GM23338 (cell line): ENCODE measurements at regions not wholly inside any gene's neighbourhood (a gene's known extent, or its start where the extent isn't known, plus 50 kb on each side); places are given as distances from the start of the nearest gene placed in this dataset.

Experiments used
- ATAC-seq: fragments of 200-7000 bp; cut with Tn5 transposase; 3 replicates; pipeline ENCODE4 v1.9.1; 2020
- DNase-seq: peaks from one replicate; pipeline ENCODE4 v3.0.0-alpha.2; 2015; ENCODE audit warnings: low spot score
- H2AFZ ChIP-seq: fragments of 200-600 bp; sonication (generic); 2 replicates; pipeline ENCODE4 v1.8.0; 2016; ENCODE audit warnings: antibody characterized with exemption, mild to moderate bottlenecking, moderate library complexity
- H3F3A ChIP-seq: fragments of 200-600 bp; sonication (generic); replicated peaks from 2 replicates; pipeline ENCODE4 v1.8.0; 2017; ENCODE audit warnings: antibody characterized with exemption, mixed run types, low read depth
- H3K27ac ChIP-seq: fragments of 200-600 bp; sonication (generic); 2 replicates; pipeline ENCODE4 v1.6.1; 2016; ENCODE audit warnings: low read depth
- H3K27me3 ChIP-seq: fragments of 200-600 bp; sonication (generic); 2 replicates; pipeline ENCODE4 v1.8.0; 2016; ENCODE audit warnings: mild to moderate bottlenecking, mixed run types, moderate library complexity; ENCODE audit not compliant: insufficient read depth
- H3K36me3 ChIP-seq: fragments of 200-600 bp; sonication (generic); 2 replicates; pipeline ENCODE4 v1.8.0; 2016; ENCODE audit warnings: mild to moderate bottlenecking; ENCODE audit not compliant: insufficient read depth
- H3K4me1 ChIP-seq: fragments of 200-600 bp; sonication (generic); 2 replicates; pipeline ENCODE4 v1.8.0; 2016; ENCODE audit warnings: mild to moderate bottlenecking, moderate library complexity; ENCODE audit not compliant: insufficient read depth
- H3K4me2 ChIP-seq: fragments of 200-600 bp; sonication (generic); 2 replicates; pipeline ENCODE4 v1.7.1; 2017; ENCODE audit warnings: mixed run types
- H3K4me3 ChIP-seq: fragments of 200-600 bp; sonication (generic); 2 replicates; pipeline ENCODE4 v1.6.1; 2016; ENCODE audit warnings: mixed run types
- H3K79me2 ChIP-seq: fragments of 200-600 bp; sonication (generic); replicated peaks from 2 replicates; pipeline ENCODE4 v1.8.0; 2017; ENCODE audit warnings: mild to moderate bottlenecking; ENCODE audit not compliant: insufficient read depth
- H3K9me2 ChIP-seq: fragments of 200-600 bp; sonication (generic); 2 replicates; pipeline ENCODE4 v1.8.0; 2017; ENCODE audit not compliant: insufficient read depth
- H4K20me1 ChIP-seq: fragments of 200-600 bp; sonication (generic); replicated peaks from 2 replicates; pipeline ENCODE4 v1.8.0; 2017; ENCODE audit warnings: mild to moderate bottlenecking; ENCODE audit not compliant: insufficient read depth
- H3K27ac Mint-ChIP-seq: 2 replicates; pipeline ENCODE4 v1.8.0; 2020; ENCODE audit warnings: inconsistent platforms, mild to moderate bottlenecking, moderate library complexity, mixed read lengths
- H3K27me3 Mint-ChIP-seq: 3 replicates; pipeline ENCODE4 v1.8.0; 2022; ENCODE audit warnings: low read depth, mild to moderate bottlenecking, moderate library complexity, mixed read lengths, inconsistent platforms; ENCODE audit not compliant: insufficient read depth, poor library complexity
- H3K36me3 Mint-ChIP-seq: 3 replicates; pipeline ENCODE4 v1.8.0; 2021; ENCODE audit warnings: low read depth, mild to moderate bottlenecking, inconsistent platforms, moderate library complexity, mixed read lengths
- H3K4me1 Mint-ChIP-seq: 3 replicates; pipeline ENCODE4 v1.8.0; 2020; ENCODE audit warnings: mild to moderate bottlenecking, inconsistent platforms, mixed read lengths
- H3K4me3 Mint-ChIP-seq: 3 replicates; pipeline ENCODE4 v1.8.0; 2021; ENCODE audit warnings: moderate library complexity, mild to moderate bottlenecking, inconsistent platforms, mixed read lengths
- H3K9me3 Mint-ChIP-seq: 3 replicates; pipeline ENCODE4 v1.8.0; 2020; ENCODE audit warnings: moderate library complexity, mild to moderate bottlenecking, inconsistent platforms, mixed read lengths
- CREB1 ChIP-seq: fragments of 250-450 bp; sonication (Bioruptor Pico); IDR thresholded peaks from 2 replicates; pipeline ENCODE4 v1.5.0; 2020; ENCODE audit warnings: low read depth, mild to moderate bottlenecking, moderate library complexity
- CTCF ChIP-seq, 2 experiments: fragments of 200-600 bp in 1 of 2; sonication (generic) in 1 of 2; conservative IDR thresholded peaks; 2 replicates each; pipeline versions ENCODE4 v1.5.1 to v1.6.1; 2016 to 2017; ENCODE audit warnings: antibody characterized with exemption in 2 of 2, low read depth in 2 of 2, mild to moderate bottlenecking in 2 of 2, moderate library complexity in 1 of 2
- EZH2 ChIP-seq: fragments of 200-600 bp; sonication (generic); IDR thresholded peaks from one replicate; pipeline ENCODE4 v1.8.0; 2017; ENCODE audit warnings: antibody characterized with exemption, mild to moderate bottlenecking, low read depth; ENCODE audit not compliant: unreplicated experiment
- EZH2phosphoT487 ChIP-seq: fragments of 200-600 bp; sonication (generic); IDR thresholded peaks from one replicate; pipeline ENCODE4 v1.8.1; 2018; ENCODE audit warnings: antibody characterized with exemption; ENCODE audit not compliant: unreplicated experiment
- JUNB ChIP-seq: IDR thresholded peaks from one replicate; pipeline ENCODE4 v1.6.1; 2016; ENCODE audit warnings: antibody characterized with exemption; ENCODE audit not compliant: unreplicated experiment
- NANOG ChIP-seq: IDR thresholded peaks from 2 replicates; pipeline ENCODE4 v1.6.1; 2016; ENCODE audit warnings: antibody characterized with exemption, borderline replicate concordance
- POLR2AphosphoS5 ChIP-seq: IDR thresholded peaks from 2 replicates; pipeline ENCODE4 v1.6.1; 2016; ENCODE audit warnings: antibody characterized with exemption, low read depth
- REST ChIP-seq: IDR thresholded peaks from one replicate; pipeline ENCODE4 v1.6.1; 2018; ENCODE audit warnings: antibody characterized with exemption; ENCODE audit not compliant: unreplicated experiment
- STAT1 ChIP-seq: IDR thresholded peaks from one replicate; pipeline ENCODE4 v1.6.1; 2016; ENCODE audit warnings: antibody characterized with exemption; ENCODE audit not compliant: unreplicated experiment
- ZNF114 ChIP-seq: fragments of 250-450 bp; sonication (Bioruptor Pico); IDR thresholded peaks from 2 replicates; pipeline ENCODE4 v1.5.0; 2020; ENCODE audit warnings: mild to moderate bottlenecking, moderate library complexity
- ZNF331 ChIP-seq: fragments of 250-450 bp; sonication (Bioruptor Pico); IDR thresholded peaks from 2 replicates; pipeline ENCODE4 v1.5.0; 2020; ENCODE audit warnings: low read depth, mild to moderate bottlenecking, moderate library complexity
- ZNF462 ChIP-seq: fragments of 250-450 bp; sonication (Bioruptor Pico); IDR thresholded peaks from 2 replicates; pipeline ENCODE4 v1.5.0; 2020; ENCODE audit warnings: mild to moderate bottlenecking, moderate library complexity
- TF ChIP-seq, protein P1 (sequence below): IDR thresholded peaks from 2 replicates; pipeline ENCODE4 v1.6.1; 2016; ENCODE audit warnings: antibody characterized with exemption

DNA sequence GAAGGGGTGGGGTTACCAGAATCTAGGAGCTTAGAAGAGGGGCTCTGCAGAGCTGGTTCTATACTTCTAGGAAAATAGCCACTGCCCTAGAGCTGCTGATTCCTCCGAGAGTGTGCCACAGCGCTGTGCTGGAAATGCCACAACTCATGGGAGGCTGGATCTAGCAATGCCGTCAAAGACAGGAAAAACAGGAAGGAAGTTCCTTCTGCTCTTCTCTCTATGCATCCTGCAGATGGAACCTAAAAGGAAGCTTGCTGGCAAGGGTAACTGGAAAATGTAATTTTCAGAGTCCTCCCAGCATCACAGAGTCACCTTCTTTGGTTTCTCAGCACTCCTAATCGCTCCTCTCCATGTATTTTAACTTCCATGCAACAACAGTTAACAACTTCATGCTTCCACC, 121.2 kb upstream of the TLL1 start:
- H4K20me1 ChIP-seq: no peaks in the 10 kb centered on the region
- Mint-ChIP-seq H3K4me3 (no peak overlapping the region), H3K27ac (no peak overlapping the region)

More for the DNA sequence above, 121.2 kb upstream of the TLL1 start:
- Histone ChIP-seq H3K9me2 (no peaks in the 10 kb centered on the region), H3K4me2 (no peak overlapping the region), H2AFZ (peak overlapping the region; percentile 38; the same call in 1 of the 2 replicates), H3K27ac (no peak overlapping the region), H3K4me1 (peaks cover 38% of the 10 kb centered on the region), H3K36me3 (no peaks in the 10 kb centered on the region), H3K4me3 (no peak overlapping the region), H3K27me3 (no peaks in the 10 kb centered on the region), H3K79me2 (no peaks in the 10 kb centered on the region), H3F3A (no peaks in the 10 kb centered on the region)
- Mint-ChIP-seq H3K27me3 (peaks cover 2% of the 10 kb centered on the region), H3K4me1 (peaks cover 43% of the 10 kb centered on the region), H3K36me3 (no peaks in the 10 kb centered on the region; the same call in 2 of the 3 replicates), H3K9me3 (no peaks in the 10 kb centered on the region)
- DNase-seq: no peak
- TF ChIP-seq, protein P1, sequence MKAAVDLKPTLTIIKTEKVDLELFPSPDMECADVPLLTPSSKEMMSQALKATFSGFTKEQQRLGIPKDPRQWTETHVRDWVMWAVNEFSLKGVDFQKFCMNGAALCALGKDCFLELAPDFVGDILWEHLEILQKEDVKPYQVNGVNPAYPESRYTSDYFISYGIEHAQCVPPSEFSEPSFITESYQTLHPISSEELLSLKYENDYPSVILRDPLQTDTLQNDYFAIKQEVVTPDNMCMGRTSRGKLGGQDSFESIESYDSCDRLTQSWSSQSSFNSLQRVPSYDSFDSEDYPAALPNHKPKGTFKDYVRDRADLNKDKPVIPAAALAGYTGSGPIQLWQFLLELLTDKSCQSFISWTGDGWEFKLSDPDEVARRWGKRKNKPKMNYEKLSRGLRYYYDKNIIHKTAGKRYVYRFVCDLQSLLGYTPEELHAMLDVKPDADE: no peak
- TF ChIP-seq REST: no peak
- no peak for TF ChIP-seq ZNF114 (CRISPR knock-in tag)
- no peak for TF ChIP-seq CTCF (conservative IDR thresholded peaks at IDR 0.05; ENCODE audit: low read depth in 2 of 2)
- no peak for TF ChIP-seq POLR2AphosphoS5
- no peak for TF ChIP-seq NANOG
- TF ChIP-seq JUNB: no peak
- TF ChIP-seq ZNF331 (CRISPR knock-in tag): no peak
- no peak for TF ChIP-seq EZH2
- TF ChIP-seq STAT1: no peak
- TF ChIP-seq EZH2phosphoT487: no peak
- no peak for TF ChIP-seq CREB1
- TF ChIP-seq ZNF462 (CRISPR knock-in tag): no peak
- peak; percentile 27; the same call in 1 of the 3 replicates for ATAC-seq
